SK-N-SH (cell line): ENCODE measurements at regions not wholly inside any gene's neighbourhood (a gene's known extent, or its start where the extent isn't known, plus 50 kb on each side); places are given as distances from the start of the nearest gene placed in this dataset.

ENCODE experiments used
- CTCF ChIA-PET: fragments of 300-600, 350-600 bp; formaldehyde crosslinking; extraction: SDS; loops from one replicate; lab custom pipeline; 2021; lab: Yijun Ruan, JAX
- POLR2A ChIA-PET: fragments of 350-600 bp; sonication (Branson Sonifier 250); formaldehyde crosslinking; extraction: SDS; loops from one replicate; lab custom pipeline; 2020; ENCODE audit warnings: antibody characterized with exemption, inconsistent platforms; lab: Yijun Ruan, JAX
- DNase-seq: peaks from one replicate; pipeline ENCODE4 v3.0.0; 2012
- H2AFZ ChIP-seq: fragments of 200-600 bp; sonication (generic); 2 replicates; pipeline ENCODE4 v1.8.1; 2016; ENCODE audit warnings: antibody characterized with exemption, mild to moderate bottlenecking, low read depth
- H3F3A ChIP-seq: fragments of 200-600 bp; sonication (generic); replicated peaks from 2 replicates; pipeline ENCODE3; 2016; ENCODE audit warnings: antibody characterized with exemption, mild to moderate bottlenecking; ENCODE audit not compliant: insufficient read depth
- H3K27ac ChIP-seq, 2 experiments: fragments of 200-500 bp in 1 of 2; fragments of 200-600 bp in 1 of 2; sonication (Bioruptor generic) in 1 of 2; sonication (generic), shearing (Covaris generic) in 1 of 2; 2 replicates each; pipeline versions ENCODE4 v1.5.1 to v1.6.1; 2014 to 2016; ENCODE audit warnings: low read depth in 2 of 2, inconsistent platforms in 1 of 2, low read length in 1 of 2, mild to moderate bottlenecking in 1 of 2, mixed read lengths in 1 of 2
- H3K27me3 ChIP-seq: fragments of 200-600 bp; sonication (generic), shearing (Covaris generic); 2 replicates; pipeline ENCODE4 v1.6.1; 2016; ENCODE audit warnings: mixed run types; ENCODE audit not compliant: insufficient read depth
- H3K36me3 ChIP-seq, 2 experiments: fragments of 200-500 bp in 1 of 2; fragments of 200-600 bp in 1 of 2; sonication (Bioruptor generic) in 1 of 2; sonication (generic) in 1 of 2; replicated peaks in 1 of 2; 2 replicates each; pipeline versions ENCODE3 to v1.5.1; 2014 to 2016; ENCODE audit warnings: low read length in 1 of 2, mild to moderate bottlenecking in 1 of 2; ENCODE audit not compliant: insufficient read depth in 2 of 2, control insufficient read depth in 1 of 2
- H3K4me1 ChIP-seq, 2 experiments: fragments of 200-500 bp in 1 of 2; fragments of 200-600 bp in 1 of 2; sonication (Bioruptor generic) in 1 of 2; sonication (generic), shearing (Covaris generic) in 1 of 2; 2 replicates each; pipeline versions ENCODE4 v1.5.1 to v1.6.1; 2014 to 2016; ENCODE audit warnings: low read depth in 1 of 2, low read length in 1 of 2, mixed run types in 1 of 2; ENCODE audit not compliant: insufficient read depth in 2 of 2, control insufficient read depth in 1 of 2
- H3K4me2 ChIP-seq: fragments of 200-600 bp; sonication (generic), shearing (Covaris generic); 2 replicates; pipeline ENCODE4 v1.6.1; 2017; ENCODE audit warnings: mixed run types
- H3K4me3 ChIP-seq, 2 experiments: fragments of 200-500 bp in 1 of 2; fragments of 200-600 bp in 1 of 2; sonication (Bioruptor generic) in 1 of 2; sonication (generic), shearing (Covaris generic) in 1 of 2; 2 replicates each; pipeline versions ENCODE4 v1.5.1 to v1.8.1; 2014 to 2016; ENCODE audit warnings: low read depth in 2 of 2, inconsistent platforms in 1 of 2, low read length in 1 of 2, mild to moderate bottlenecking in 1 of 2, mixed read lengths in 1 of 2, moderate library complexity in 1 of 2
- H3K79me2 ChIP-seq: fragments of 200-600 bp; sonication (generic); 2 replicates; pipeline ENCODE4 v1.8.1; 2017; ENCODE audit warnings: mild to moderate bottlenecking; ENCODE audit not compliant: insufficient read depth
- H3K9ac ChIP-seq: fragments of 200-600 bp; sonication (generic); 2 replicates; pipeline ENCODE4 v1.6.1; 2017; ENCODE audit warnings: mixed run types
- H3K9me2 ChIP-seq: fragments of 200-600 bp; sonication (generic); 2 replicates; pipeline ENCODE4 v1.6.1; 2017; ENCODE audit warnings: mixed run types
- H3K9me3 ChIP-seq: fragments of 200-600 bp; sonication (generic); 2 replicates; pipeline ENCODE4 v1.6.1; 2017; ENCODE audit warnings: mixed run types, mild to moderate bottlenecking, moderate library complexity
- H4K20me1 ChIP-seq: fragments of 200-600 bp; sonication (generic); 2 replicates; pipeline ENCODE4 v1.6.1; 2017; ENCODE audit warnings: mild to moderate bottlenecking, mixed run types; ENCODE audit not compliant: insufficient read depth
- ELF1 ChIP-seq: IDR thresholded peaks from 2 replicates; pipeline ENCODE4 v1.4.0; 2012
- EZH2phosphoT487 ChIP-seq: fragments of 200-600 bp; sonication (generic); IDR thresholded peaks from 2 replicates; pipeline ENCODE4 v1.6.1; 2017; ENCODE audit warnings: low read depth, mixed run types, mild to moderate bottlenecking, antibody characterized with exemption, moderate library complexity, borderline replicate concordance
- FOSL2 ChIP-seq: IDR thresholded peaks from 2 replicates; pipeline ENCODE4 v1.4.0; 2012; ENCODE audit warnings: low read depth, mild to moderate bottlenecking, moderate library complexity, borderline replicate concordance
- NRF1 ChIP-seq: IDR thresholded peaks from 2 replicates; pipeline ENCODE4 v1.6.1; 2012; ENCODE audit warnings: low read depth, mild to moderate bottlenecking, low read length
- POLR2AphosphoS5 ChIP-seq: IDR thresholded peaks from 2 replicates; pipeline ENCODE4 v1.6.1; 2012; ENCODE audit warnings: low read depth, low read length
- SMC3 ChIP-seq: IDR thresholded peaks from 2 replicates; pipeline ENCODE4 v1.6.1; 2012; ENCODE audit warnings: low read depth, low read length, improper control_type of control experiment
- TCF12 ChIP-seq: IDR thresholded peaks from 2 replicates; pipeline ENCODE4 v1.4.0; 2012
- WGBS: methylation state at CpG from one replicate; pipeline ENCODE4 v1.1.6; 2017; ENCODE audit warnings: low lambda C conversion rate; 5-methylcytosine and 5-hydroxymethylcytosine counted together
- TF ChIP-seq, protein P1 (sequence below): IDR thresholded peaks from 2 replicates; pipeline ENCODE4 v1.4.0; 2012; ENCODE audit warnings: low read depth, borderline replicate concordance

- Histone ChIP-seq H3K27me3 (no peaks in the 10 kb centered on the region), H3K27ac (no peak overlapping the region), H3K36me3 (no peaks in the 10 kb centered on the region), H3K9me3 (no peaks in the 10 kb centered on the region), H2AFZ (no peak overlapping the region), H3K4me2 (no peak overlapping the region), H3K9me2 (no peaks in the 10 kb centered on the region; the same call in 1 of the 2 replicates), H3K4me1 (no peaks in the 10 kb centered on the region; a peak in 1 of 4 replicates), H3F3A (peaks cover 5% of the 10 kb centered on the region), H3K4me3 (no peak overlapping the region), H3K9ac (no peak overlapping the region), H3K79me2 (no peaks in the 10 kb centered on the region), H4K20me1 (no peaks in the 10 kb centered on the region)
- 67% methylated on average over 1 of the region's 1 CpG for WGBS
- ChIA-PET CTCF (no interaction called here), POLR2A (no interaction called here)
- no peak for DNase-seq
- TF ChIP-seq, protein P1, sequence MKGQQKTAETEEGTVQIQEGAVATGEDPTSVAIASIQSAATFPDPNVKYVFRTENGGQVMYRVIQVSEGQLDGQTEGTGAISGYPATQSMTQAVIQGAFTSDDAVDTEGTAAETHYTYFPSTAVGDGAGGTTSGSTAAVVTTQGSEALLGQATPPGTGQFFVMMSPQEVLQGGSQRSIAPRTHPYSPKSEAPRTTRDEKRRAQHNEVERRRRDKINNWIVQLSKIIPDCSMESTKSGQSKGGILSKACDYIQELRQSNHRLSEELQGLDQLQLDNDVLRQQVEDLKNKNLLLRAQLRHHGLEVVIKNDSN: no peak
- TF ChIP-seq POLR2AphosphoS5: no peak
Observed at GRCh38 chr12:28933176-28933575, 215.9 kb upstream of the FAR2 start.

- H3K4me3 ChIP-seq: no peak overlapping the region
- 72% methylated on average over 8 of the region's 8 CpGs for WGBS
- no peaks in the 10 kb centered on the region for H3K79me2 ChIP-seq
- no peaks in the 10 kb centered on the region for H4K20me1 ChIP-seq
- H3K27ac ChIP-seq: no peak overlapping the region
- DNase-seq: no peak
- POLR2A ChIA-PET: no interaction called here
- CTCF ChIA-PET: no interaction called here
- no peak overlapping the region for H2AFZ ChIP-seq
- no peak for TF ChIP-seq EZH2phosphoT487
- no peak for TF ChIP-seq SMC3
- no peak for TF ChIP-seq TCF12
- no peak overlapping the region for H3K9ac ChIP-seq
- no peak overlapping the region for H3K4me2 ChIP-seq
- peaks cover 5% of the 10 kb centered on the region for H3F3A ChIP-seq
- no peaks in the 10 kb centered on the region for H3K36me3 ChIP-seq
- H3K9me3 ChIP-seq: no peaks in the 10 kb centered on the region
- no peaks in the 10 kb centered on the region; a peak in 2 of 4 replicates for H3K4me1 ChIP-seq
- H3K9me2 ChIP-seq: no peaks in the 10 kb centered on the region; the same call in 1 of the 2 replicates
- H3K27me3 ChIP-seq: no peaks in the 10 kb centered on the region
Observed at GRCh38 chr12:28933864-28934527, 215.1 kb upstream of the FAR2 start.

GRCh38 chr12:28936221-28936620 is 212.9 kb upstream of the FAR2 start:
- no peaks in the 10 kb centered on the region for H3K27me3 ChIP-seq
- H2AFZ ChIP-seq: no peak overlapping the region
- no peak overlapping the region for H3K27ac ChIP-seq
- H3K9me3 ChIP-seq: no peaks in the 10 kb centered on the region
- H4K20me1 ChIP-seq: no peaks in the 10 kb centered on the region
- H3K79me2 ChIP-seq: no peaks in the 10 kb centered on the region
- no peak overlapping the region for H3K4me3 ChIP-seq
- no peak overlapping the region for H3K4me2 ChIP-seq
- CTCF ChIA-PET: no interaction called here
- 20% methylated on average over 1 of the region's 1 CpG for WGBS
- peaks cover 5% of the 10 kb centered on the region for H3F3A ChIP-seq
- POLR2A ChIA-PET: no interaction called here
- DNase-seq: no peak
- H3K9me2 ChIP-seq: no peaks in the 10 kb centered on the region
- no peak for TF ChIP-seq FOSL2
- no peak for TF ChIP-seq NRF1
- TF ChIP-seq ELF1: no peak
- no peaks in the 10 kb centered on the region for H3K36me3 ChIP-seq
- no peak overlapping the region for H3K9ac ChIP-seq
- H3K4me1 ChIP-seq: no peaks in the 10 kb centered on the region; a peak in 2 of 4 replicates
